A549 (cell line): ENCODE measurements at regions not wholly inside any gene's neighbourhood (a gene's known extent, or its start where the extent isn't known, plus 50 kb on each side); places are given as distances from the start of the nearest gene placed in this dataset.
A peak's percentile ranks its signal among the peaks of the same experiment; 100 is the strongest.

Source experiments
- ATAC-seq, 2 experiments: fragments of 200-7000 bp in 1 of 2; fragments of >200 bp in 1 of 2; cut with Nextera tagmentation in 1 of 2; cut with Tn5 transposase in 1 of 2; 3 replicates each; pipeline versions ENCODE4 v1.8.0 to v1.9.1; 2018 to 2020; ENCODE audit warnings: mild to moderate bottlenecking in 1 of 2, moderate library complexity in 1 of 2
- CTCF ChIA-PET: fragments of 300-600 bp; sonication (Branson Sonifier 250); formaldehyde crosslinking; extraction: SDS; loops from one replicate; lab custom pipeline; 2021; ENCODE audit warnings: antibody characterized with exemption, inconsistent platforms; lab: Yijun Ruan, JAX
- POLR2A ChIA-PET: fragments of 350-600 bp; formaldehyde crosslinking; extraction: SDS; loops from one replicate; lab custom pipeline; 2021; ENCODE audit warnings: antibody characterized with exemption, inconsistent platforms; lab: Yijun Ruan, JAX
- DNase-seq, 2 experiments: peaks; one replicate each; pipeline versions ENCODE4 v3.0.0 to v3.0.0-alpha.2; 2011 to 2016; ENCODE audit warnings: low read depth in 1 of 2, low spot score in 1 of 2
- FAIRE-seq: peaks from 2 replicates; lab custom pipeline; 2011; peaks lifted over from hg19 to GRCh38; lab: Jason Lieb, UNC
- H3K27ac ChIP-seq, 2 experiments: fragments of >200 bp; sonication (Bioruptor Twin); formaldehyde crosslinking; 3 replicates each; pipeline ENCODE4 v1.5.1; 2016 to 2017
- H3K4me1 ChIP-seq: fragments of >200 bp; sonication (Bioruptor Twin); formaldehyde crosslinking; 3 replicates; pipeline ENCODE4 v1.6.1; 2016
- H3K4me2 ChIP-seq: fragments of >200 bp; sonication (Bioruptor Twin); formaldehyde crosslinking; 3 replicates; pipeline ENCODE4 v1.6.1; 2016
- H3K4me3 ChIP-seq: fragments of >200 bp; sonication (Bioruptor Twin); formaldehyde crosslinking; 3 replicates; pipeline ENCODE4 v1.5.1; 2016
- H3K9me3 ChIP-seq: fragments of >200 bp; sonication (Bioruptor Twin); formaldehyde crosslinking; 3 replicates; pipeline ENCODE4 v1.6.1; 2016
- BHLHE40 ChIP-seq: IDR thresholded peaks from 2 replicates; pipeline ENCODE4 v1.6.1; 2012; ENCODE audit warnings: low read depth, low read length, inconsistent platforms
- CEBPB ChIP-seq, 2 experiments: fragments of >200 bp in 1 of 2; sonication (Bioruptor Twin) in 1 of 2; formaldehyde crosslinking in 1 of 2; IDR thresholded peaks; 2 replicates each; pipeline ENCODE4 v1.6.1; 2012 to 2016
- EHMT2 ChIP-seq: fragments of 200-600 bp; sonication (generic); IDR thresholded peaks from 2 replicates; pipeline ENCODE4 v1.6.1; 2016; ENCODE audit warnings: antibody characterized with exemption, low read depth, mild to moderate bottlenecking, moderate library complexity
- FOSB ChIP-seq: fragments of 250-450 bp; sonication (Bioruptor Pico); IDR thresholded peaks from 2 replicates; pipeline ENCODE4 v1.5.0; 2020; ENCODE audit warnings: mild to moderate bottlenecking, moderate library complexity
- FOSL2 ChIP-seq, 2 experiments: fragments of 450-650 bp in 1 of 2; fragments of >200 bp in 1 of 2; sonication (Bioruptor Twin) in 1 of 2; formaldehyde crosslinking; IDR thresholded peaks; 2 replicates each; pipeline versions ENCODE4 v1.5.0 to v1.6.1; 2016 to 2020; ENCODE audit warnings: mild to moderate bottlenecking in 1 of 2, moderate library complexity in 1 of 2
- HEYL ChIP-seq: fragments of 250-450 bp; sonication (Bioruptor Pico); IDR thresholded peaks from 2 replicates; pipeline ENCODE4 v1.8.0; 2021; ENCODE audit warnings: mild to moderate bottlenecking, moderate library complexity
- HOXA7 ChIP-seq: fragments of 250-450 bp; sonication (Bioruptor Pico); IDR thresholded peaks from 2 replicates; pipeline ENCODE4 v1.5.0; 2020; ENCODE audit warnings: mild to moderate bottlenecking, moderate library complexity
- HOXB13 ChIP-seq: fragments of 250-450 bp; sonication (Bioruptor Pico); IDR thresholded peaks from 2 replicates; pipeline ENCODE4 v1.5.0; 2020; ENCODE audit warnings: low read depth, mild to moderate bottlenecking, moderate library complexity
- HOXB5 ChIP-seq: fragments of 250-450 bp; sonication (Bioruptor Pico); IDR thresholded peaks from 2 replicates; pipeline ENCODE4 v1.5.0; 2020; ENCODE audit warnings: mild to moderate bottlenecking, moderate library complexity
- KDM1A ChIP-seq: fragments of 200-600 bp; sonication (generic); IDR thresholded peaks from 2 replicates; pipeline ENCODE4 v1.6.1; 2016; ENCODE audit warnings: low read depth, mild to moderate bottlenecking
- MAFK ChIP-seq: fragments of 450-650 bp; IDR thresholded peaks from 2 replicates; pipeline ENCODE4 v1.6.1; 2014; ENCODE audit not compliant: partially characterized antibody
- MAZ ChIP-seq: fragments of 150-350 bp; IDR thresholded peaks from 2 replicates; pipeline ENCODE4 v1.6.1; 2014; ENCODE audit warnings: antibody characterized with exemption, low read depth, low read length, borderline replicate concordance
- MYC ChIP-seq: IDR thresholded peaks from 2 replicates; pipeline ENCODE4 v1.6.1; 2012; ENCODE audit warnings: mild to moderate bottlenecking, inconsistent platforms, low read length, improper control_type of control experiment, borderline replicate concordance
- NR3C1 ChIP-seq: fragments of >200 bp; sonication (Bioruptor Twin); formaldehyde crosslinking; IDR thresholded peaks from 3 replicates; pipeline ENCODE4 v1.6.1; 2017
- PHF8 ChIP-seq: fragments of 200-600 bp; sonication (generic); IDR thresholded peaks from 2 replicates; pipeline ENCODE4 v1.6.1; 2016; ENCODE audit warnings: low read depth, mild to moderate bottlenecking, antibody characterized with exemption, moderate library complexity, borderline replicate concordance
- RAD21 ChIP-seq, 2 experiments: fragments of >200 bp in 1 of 2; sonication (Bioruptor Twin) in 1 of 2; formaldehyde crosslinking in 1 of 2; IDR thresholded peaks in 1 of 2; conservative IDR thresholded peaks in 1 of 2; 2 replicates in 1 of 2; 3 replicates in 1 of 2; pipeline ENCODE4 v1.6.1; 2012 to 2018; ENCODE audit warnings: inconsistent platforms in 1 of 2
- RARB ChIP-seq: fragments of 250-450 bp; sonication (Bioruptor Pico); IDR thresholded peaks from 2 replicates; pipeline ENCODE4 v1.8.0; 2021; ENCODE audit warnings: mild to moderate bottlenecking, moderate library complexity
- RNF2 ChIP-seq: fragments of 200-600 bp; sonication (generic); IDR thresholded peaks from 2 replicates; pipeline ENCODE4 v1.6.1; 2016; ENCODE audit warnings: low read depth, mild to moderate bottlenecking, antibody characterized with exemption, moderate library complexity, borderline replicate concordance
- SMC3 ChIP-seq: fragments of >200 bp; sonication (Bioruptor Twin); formaldehyde crosslinking; IDR thresholded peaks from 3 replicates; pipeline ENCODE4 v1.6.1; 2018; ENCODE audit warnings: inconsistent platforms
- SREBF2 ChIP-seq: fragments of 450-650 bp; IDR thresholded peaks from 2 replicates; pipeline ENCODE4 v1.6.1; 2014; ENCODE audit warnings: mild to moderate bottlenecking, moderate library complexity
- ZC3H11A ChIP-seq: fragments of 450-650 bp; IDR thresholded peaks from 2 replicates; pipeline ENCODE4 v1.6.1; 2014; ENCODE audit warnings: antibody characterized with exemption, mild to moderate bottlenecking
- ZNF302 ChIP-seq: fragments of 250-450 bp; sonication (Bioruptor Pico); IDR thresholded peaks from 2 replicates; pipeline ENCODE4 v1.9.0; 2021; ENCODE audit warnings: inconsistent platforms, mild to moderate bottlenecking, moderate library complexity
- WGBS: methylation state at CpG from one replicate; pipeline ENCODE4 v1.1.6; 2017; ENCODE audit errors: missing lambda C conversion rate; 5-methylcytosine and 5-hydroxymethylcytosine counted together
- TF ChIP-seq, protein P1 (sequence below): fragments of 450-650 bp; IDR thresholded peaks from 2 replicates; pipeline ENCODE4 v1.6.1; 2014; ENCODE audit warnings: antibody characterized with exemption
- TF ChIP-seq, protein P2 (sequence below): fragments of >200 bp; sonication (Bioruptor Twin); formaldehyde crosslinking; IDR thresholded peaks from 3 replicates; pipeline ENCODE4 v1.5.1; 2016
- TF ChIP-seq, protein P3 (sequence below): IDR thresholded peaks from 2 replicates; pipeline ENCODE4 v1.6.1; 2012; ENCODE audit warnings: low read depth, borderline replicate concordance
- TF ChIP-seq, protein P4 (sequence below): fragments of 250-450 bp; sonication (Bioruptor Pico); IDR thresholded peaks from 2 replicates; pipeline ENCODE4 v1.5.0; 2020; ENCODE audit warnings: low read depth, mild to moderate bottlenecking, moderate library complexity
- TF ChIP-seq, protein P5 (sequence below): IDR thresholded peaks from 2 replicates; pipeline ENCODE4 v1.6.1; 2012

DNA sequence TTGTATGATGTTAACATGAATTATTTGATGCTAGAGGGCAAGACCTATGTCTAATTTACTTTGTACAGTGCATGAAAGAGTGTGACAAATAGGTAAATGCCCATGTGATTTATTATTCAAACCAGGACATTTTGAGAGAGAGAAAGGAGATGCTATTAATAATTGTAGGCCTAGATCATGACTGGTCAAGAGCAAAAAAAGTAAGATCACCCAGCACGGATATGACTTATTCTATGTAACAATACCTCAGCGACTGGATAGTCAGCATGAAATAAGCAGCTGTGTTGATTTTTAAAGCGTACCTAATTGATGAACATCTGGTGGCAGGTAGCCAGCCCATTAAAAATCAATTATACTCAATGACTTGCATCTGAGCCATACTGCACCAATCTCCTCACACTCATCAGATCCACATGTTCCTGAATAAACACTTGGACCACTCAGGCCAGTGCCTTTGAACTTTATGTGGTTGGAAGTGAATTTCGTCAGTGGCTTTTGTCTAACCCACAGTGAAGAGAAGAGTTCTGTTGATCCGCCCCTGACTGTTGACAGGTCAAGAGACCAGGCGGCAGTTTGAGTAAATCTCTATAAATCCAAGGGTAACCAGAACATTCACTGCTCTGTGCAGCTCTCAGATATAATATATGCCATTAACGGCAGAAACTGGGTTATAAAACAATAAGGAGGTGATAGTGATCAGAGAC lies 435.3 kb downstream of the MDFIC start (continued):
- TF ChIP-seq MYC (no peak), BHLHE40 (no peak), RARB (CRISPR knock-in tag) (no peak), PHF8 (no peak)

DNA sequence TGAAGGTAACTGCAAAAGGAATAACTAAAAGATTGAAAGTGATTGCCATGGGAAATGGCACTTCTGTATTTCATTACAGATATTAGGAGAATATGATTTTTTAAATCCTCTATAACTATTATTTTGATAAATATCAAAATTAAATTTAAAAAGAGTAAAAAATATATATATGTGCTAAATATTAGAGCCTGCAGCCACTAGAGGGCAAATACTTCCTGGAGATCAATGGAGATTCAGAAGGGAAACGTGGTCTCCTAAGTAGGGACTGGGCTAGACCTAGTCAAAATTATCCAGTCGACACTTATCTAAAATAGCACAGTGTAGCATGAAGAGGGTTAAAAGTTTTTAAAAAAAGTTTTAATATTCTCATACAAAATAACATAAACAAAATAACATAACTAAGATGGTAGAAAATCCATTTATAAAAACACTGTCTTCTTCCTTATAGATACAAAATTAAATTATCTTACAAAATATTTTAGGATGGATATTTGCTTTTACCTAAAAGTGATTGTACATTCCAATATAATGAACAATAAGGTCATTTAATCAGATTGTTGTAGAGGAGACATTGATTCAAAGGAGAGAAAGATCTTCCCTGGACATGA lies 434.3 kb downstream of the MDFIC start:
- peak in 1 of 2 experiments; percentile 59; a peak in 2 of 6 replicates for ATAC-seq
- POLR2A ChIA-PET = no interaction called here

DNA sequence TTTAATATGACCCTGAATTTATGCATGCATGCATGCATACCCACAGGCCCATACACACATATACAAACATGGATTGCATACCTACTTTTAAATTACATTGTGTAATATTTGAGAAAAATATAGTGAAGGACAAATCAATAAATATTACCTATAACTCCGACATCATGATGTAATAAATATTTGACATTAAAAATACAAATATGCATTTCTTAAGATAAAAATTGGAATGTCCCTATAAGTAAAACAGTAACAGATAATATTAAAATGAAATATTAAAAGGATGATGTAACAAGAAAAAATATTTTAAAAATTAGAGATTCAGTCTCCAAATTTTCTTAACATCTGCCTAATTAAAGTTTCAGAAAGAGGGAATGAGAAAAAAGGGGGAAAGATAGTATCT lies 433.0 kb downstream of the MDFIC start:
- WGBS = 94% methylated on average over 1 of the region's 1 CpG
- no peak for ATAC-seq
- Histone ChIP-seq H3K9me3 (no peaks in the 10 kb centered on the region), H3K4me1 (peaks cover 5% of the 10 kb centered on the region; the same call in 1 of the 3 replicates), H3K4me2 (no peak overlapping the region), H3K27ac (no peak overlapping the region), H3K4me3 (no peak overlapping the region)
- CTCF ChIA-PET = no interaction called here
- POLR2A ChIA-PET = no interaction called here
- FAIRE-seq = no peak
- DNase-seq = no peak
- TF ChIP-seq ZNF302 (CRISPR knock-in tag) (no peak), RAD21 (conservative IDR thresholded peaks at IDR 0.05 in 1 of 2, IDR thresholded peaks at IDR 0.05 in 1 of 2) (no peak), HOXB13 (CRISPR knock-in tag) (no peak), PHF8 (no peak), EHMT2 (no peak), KDM1A (no peak), CEBPB (IDR thresholded peaks at IDR 0.05) (no peak), BHLHE40 (no peak), HOXB5 (CRISPR knock-in tag) (no peak)
- TF ChIP-seq, protein P1, sequence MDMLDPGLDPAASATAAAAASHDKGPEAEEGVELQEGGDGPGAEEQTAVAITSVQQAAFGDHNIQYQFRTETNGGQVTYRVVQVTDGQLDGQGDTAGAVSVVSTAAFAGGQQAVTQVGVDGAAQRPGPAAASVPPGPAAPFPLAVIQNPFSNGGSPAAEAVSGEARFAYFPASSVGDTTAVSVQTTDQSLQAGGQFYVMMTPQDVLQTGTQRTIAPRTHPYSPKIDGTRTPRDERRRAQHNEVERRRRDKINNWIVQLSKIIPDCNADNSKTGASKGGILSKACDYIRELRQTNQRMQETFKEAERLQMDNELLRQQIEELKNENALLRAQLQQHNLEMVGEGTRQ = no peak

More for the DNA sequence above, 434.3 kb downstream of the MDFIC start:
- Histone ChIP-seq H3K4me2 (no peak overlapping the region), H3K9me3 (no peaks in the 10 kb centered on the region), H3K4me1 (peaks cover 5% of the 10 kb centered on the region; the same call in 1 of the 3 replicates), H3K27ac (no peak overlapping the region), H3K4me3 (no peak overlapping the region)
- no peak for FAIRE-seq
- 15% methylated on average over 2 of the region's 2 CpGs for WGBS
- CTCF ChIA-PET = no interaction called here
- no peak for TF ChIP-seq HOXB13 (CRISPR knock-in tag)
- TF ChIP-seq HEYL = no peak
- TF ChIP-seq MAFK = no peak
- no peak for TF ChIP-seq PHF8
- TF ChIP-seq FOSL2 (IDR thresholded peaks at IDR 0.05) = no peak
- no peak for TF ChIP-seq FOSL2 (CRISPR knock-in tag; IDR thresholded peaks at IDR 0.05)
- no peak for TF ChIP-seq NR3C1
- TF ChIP-seq HOXA7 = no peak
- TF ChIP-seq, protein P2, sequence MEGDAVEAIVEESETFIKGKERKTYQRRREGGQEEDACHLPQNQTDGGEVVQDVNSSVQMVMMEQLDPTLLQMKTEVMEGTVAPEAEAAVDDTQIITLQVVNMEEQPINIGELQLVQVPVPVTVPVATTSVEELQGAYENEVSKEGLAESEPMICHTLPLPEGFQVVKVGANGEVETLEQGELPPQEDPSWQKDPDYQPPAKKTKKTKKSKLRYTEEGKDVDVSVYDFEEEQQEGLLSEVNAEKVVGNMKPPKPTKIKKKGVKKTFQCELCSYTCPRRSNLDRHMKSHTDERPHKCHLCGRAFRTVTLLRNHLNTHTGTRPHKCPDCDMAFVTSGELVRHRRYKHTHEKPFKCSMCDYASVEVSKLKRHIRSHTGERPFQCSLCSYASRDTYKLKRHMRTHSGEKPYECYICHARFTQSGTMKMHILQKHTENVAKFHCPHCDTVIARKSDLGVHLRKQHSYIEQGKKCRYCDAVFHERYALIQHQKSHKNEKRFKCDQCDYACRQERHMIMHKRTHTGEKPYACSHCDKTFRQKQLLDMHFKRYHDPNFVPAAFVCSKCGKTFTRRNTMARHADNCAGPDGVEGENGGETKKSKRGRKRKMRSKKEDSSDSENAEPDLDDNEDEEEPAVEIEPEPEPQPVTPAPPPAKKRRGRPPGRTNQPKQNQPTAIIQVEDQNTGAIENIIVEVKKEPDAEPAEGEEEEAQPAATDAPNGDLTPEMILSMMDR = peak; percentile 53
- TF ChIP-seq RNF2 = no peak
- TF ChIP-seq, protein P3, sequence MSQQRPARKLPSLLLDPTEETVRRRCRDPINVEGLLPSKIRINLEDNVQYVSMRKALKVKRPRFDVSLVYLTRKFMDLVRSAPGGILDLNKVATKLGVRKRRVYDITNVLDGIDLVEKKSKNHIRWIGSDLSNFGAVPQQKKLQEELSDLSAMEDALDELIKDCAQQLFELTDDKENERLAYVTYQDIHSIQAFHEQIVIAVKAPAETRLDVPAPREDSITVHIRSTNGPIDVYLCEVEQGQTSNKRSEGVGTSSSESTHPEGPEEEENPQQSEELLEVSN = no peak
- TF ChIP-seq HOXB5 (CRISPR knock-in tag) = no peak
- no peak for TF ChIP-seq BHLHE40
- TF ChIP-seq, protein P4, sequence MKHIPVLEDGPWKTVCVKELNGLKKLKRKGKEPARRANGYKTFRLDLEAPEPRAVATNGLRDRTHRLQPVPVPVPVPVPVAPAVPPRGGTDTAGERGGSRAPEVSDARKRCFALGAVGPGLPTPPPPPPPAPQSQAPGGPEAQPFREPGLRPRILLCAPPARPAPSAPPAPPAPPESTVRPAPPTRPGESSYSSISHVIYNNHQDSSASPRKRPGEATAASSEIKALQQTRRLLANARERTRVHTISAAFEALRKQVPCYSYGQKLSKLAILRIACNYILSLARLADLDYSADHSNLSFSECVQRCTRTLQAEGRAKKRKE (CRISPR knock-in tag) = no peak
- peak; percentile 38 to 53 for TF ChIP-seq RAD21 (conservative IDR thresholded peaks at IDR 0.05 in 1 of 2, IDR thresholded peaks at IDR 0.05 in 1 of 2)
- no peak for TF ChIP-seq MAZ
- TF ChIP-seq, protein P5, sequence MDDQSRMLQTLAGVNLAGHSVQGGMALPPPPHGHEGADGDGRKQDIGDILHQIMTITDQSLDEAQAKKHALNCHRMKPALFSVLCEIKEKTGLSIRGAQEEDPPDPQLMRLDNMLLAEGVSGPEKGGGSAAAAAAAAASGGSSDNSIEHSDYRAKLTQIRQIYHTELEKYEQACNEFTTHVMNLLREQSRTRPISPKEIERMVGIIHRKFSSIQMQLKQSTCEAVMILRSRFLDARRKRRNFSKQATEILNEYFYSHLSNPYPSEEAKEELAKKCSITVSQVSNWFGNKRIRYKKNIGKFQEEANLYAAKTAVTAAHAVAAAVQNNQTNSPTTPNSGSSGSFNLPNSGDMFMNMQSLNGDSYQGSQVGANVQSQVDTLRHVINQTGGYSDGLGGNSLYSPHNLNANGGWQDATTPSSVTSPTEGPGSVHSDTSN = no peak
- TF ChIP-seq SMC3 = peak; percentile 59
- no peak for TF ChIP-seq FOSB (CRISPR knock-in tag)
- TF ChIP-seq SREBF2 = no peak
- no peak for TF ChIP-seq ZC3H11A
- peak in 1 of 2 experiments; percentile 27 for DNase-seq
